Progenitor cell of endocrine pancreas (in vitro differentiated cells): ENCODE measurements at regions not wholly inside any gene's neighbourhood (a gene's known extent, or its start where the extent isn't known, plus 50 kb on each side); places are given as distances from the start of the nearest gene placed in this dataset.

Experiments
- DNase-seq: peaks from one replicate; pipeline ENCODE4 v3.0.0; 2021; ENCODE audit warnings: low spot score; ENCODE audit not compliant: unreplicated experiment
- H3K27ac Mint-ChIP-seq: 2 replicates; pipeline ENCODE4 v1.8.0; 2021; ENCODE audit warnings: mild to moderate bottlenecking, moderate library complexity, mixed read lengths
- H3K27me3 Mint-ChIP-seq: 2 replicates; pipeline ENCODE4 v1.8.0; 2021; ENCODE audit warnings: mixed read lengths
- H3K36me3 Mint-ChIP-seq: 2 replicates; pipeline ENCODE4 v1.8.0; 2022; ENCODE audit warnings: mixed read lengths; ENCODE audit not compliant: insufficient read depth
- H3K4me1 Mint-ChIP-seq: 2 replicates; pipeline ENCODE4 v1.8.0; 2021; ENCODE audit warnings: low read depth, mixed read lengths
- H3K4me3 Mint-ChIP-seq: 2 replicates; pipeline ENCODE4 v1.8.0; 2021; ENCODE audit warnings: low read depth, mild to moderate bottlenecking, moderate library complexity, mixed read lengths
- H3K9me3 Mint-ChIP-seq: 2 replicates; pipeline ENCODE4 v1.8.0; 2021; ENCODE audit warnings: low read depth, mixed read lengths
- TF ChIP-seq, protein P1 (sequence below): fragments of 200-600 bp; sonication (generic); IDR thresholded peaks from one replicate; pipeline ENCODE4 v1.5.0; 2021; ENCODE audit warnings: antibody characterized with exemption, mild to moderate bottlenecking; ENCODE audit not compliant: unreplicated experiment

DNA sequence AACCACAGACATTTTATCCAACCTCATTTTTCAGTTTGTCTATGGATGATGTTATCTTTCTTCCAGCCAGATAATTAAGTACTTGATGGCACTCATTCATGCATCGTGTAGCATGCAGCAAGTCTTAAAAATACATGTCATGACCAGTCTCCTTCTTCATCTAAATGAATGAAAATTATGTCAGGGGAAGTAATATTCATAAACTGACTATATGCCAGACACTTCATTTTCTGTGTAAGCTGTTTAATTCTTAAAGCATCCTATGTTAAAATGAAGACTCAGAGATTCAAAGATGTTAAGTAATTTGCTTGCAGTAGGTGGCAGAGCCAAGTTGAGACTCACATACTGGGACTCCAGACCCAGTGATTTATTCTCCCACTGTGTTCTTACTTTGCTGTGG, 181.7 kb upstream of the CD180 start:
- no peak for DNase-seq
- Mint-ChIP-seq H3K27me3 (no peaks in the 10 kb centered on the region), H3K4me1 (no peaks in the 10 kb centered on the region), H3K27ac (no peak overlapping the region), H3K4me3 (no peak overlapping the region), H3K9me3 (no peaks in the 10 kb centered on the region), H3K36me3 (no peaks in the 10 kb centered on the region)
- TF ChIP-seq, protein P1, sequence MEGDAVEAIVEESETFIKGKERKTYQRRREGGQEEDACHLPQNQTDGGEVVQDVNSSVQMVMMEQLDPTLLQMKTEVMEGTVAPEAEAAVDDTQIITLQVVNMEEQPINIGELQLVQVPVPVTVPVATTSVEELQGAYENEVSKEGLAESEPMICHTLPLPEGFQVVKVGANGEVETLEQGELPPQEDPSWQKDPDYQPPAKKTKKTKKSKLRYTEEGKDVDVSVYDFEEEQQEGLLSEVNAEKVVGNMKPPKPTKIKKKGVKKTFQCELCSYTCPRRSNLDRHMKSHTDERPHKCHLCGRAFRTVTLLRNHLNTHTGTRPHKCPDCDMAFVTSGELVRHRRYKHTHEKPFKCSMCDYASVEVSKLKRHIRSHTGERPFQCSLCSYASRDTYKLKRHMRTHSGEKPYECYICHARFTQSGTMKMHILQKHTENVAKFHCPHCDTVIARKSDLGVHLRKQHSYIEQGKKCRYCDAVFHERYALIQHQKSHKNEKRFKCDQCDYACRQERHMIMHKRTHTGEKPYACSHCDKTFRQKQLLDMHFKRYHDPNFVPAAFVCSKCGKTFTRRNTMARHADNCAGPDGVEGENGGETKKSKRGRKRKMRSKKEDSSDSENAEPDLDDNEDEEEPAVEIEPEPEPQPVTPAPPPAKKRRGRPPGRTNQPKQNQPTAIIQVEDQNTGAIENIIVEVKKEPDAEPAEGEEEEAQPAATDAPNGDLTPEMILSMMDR = no peak

DNA sequence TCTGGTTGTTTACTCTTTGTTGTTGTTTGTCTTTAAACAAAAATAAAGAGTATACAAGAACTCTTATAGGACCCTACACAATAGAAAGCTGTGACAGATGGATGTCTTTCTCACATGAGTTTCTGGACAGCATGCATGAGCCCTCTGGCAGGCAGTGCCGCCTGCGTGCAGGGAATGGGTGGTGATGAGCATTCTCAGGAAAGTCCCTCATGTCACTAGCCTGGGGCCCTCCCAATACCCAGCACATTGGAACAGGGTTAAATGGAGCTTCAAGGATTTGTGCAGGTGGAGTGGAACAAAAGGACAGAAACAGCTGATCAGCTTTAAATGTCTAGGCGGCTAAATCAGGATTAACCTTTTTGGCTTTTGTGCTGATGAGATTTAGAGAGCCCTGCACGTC, 181.0 kb upstream of the CD180 start:
- Mint-ChIP-seq H3K4me1 (no peaks in the 10 kb centered on the region), H3K9me3 (no peaks in the 10 kb centered on the region), H3K36me3 (no peaks in the 10 kb centered on the region), H3K27ac (no peak overlapping the region), H3K27me3 (no peaks in the 10 kb centered on the region), H3K4me3 (no peak overlapping the region)
- DNase-seq = no peak
- TF ChIP-seq, protein P1 = no peak

DNA sequence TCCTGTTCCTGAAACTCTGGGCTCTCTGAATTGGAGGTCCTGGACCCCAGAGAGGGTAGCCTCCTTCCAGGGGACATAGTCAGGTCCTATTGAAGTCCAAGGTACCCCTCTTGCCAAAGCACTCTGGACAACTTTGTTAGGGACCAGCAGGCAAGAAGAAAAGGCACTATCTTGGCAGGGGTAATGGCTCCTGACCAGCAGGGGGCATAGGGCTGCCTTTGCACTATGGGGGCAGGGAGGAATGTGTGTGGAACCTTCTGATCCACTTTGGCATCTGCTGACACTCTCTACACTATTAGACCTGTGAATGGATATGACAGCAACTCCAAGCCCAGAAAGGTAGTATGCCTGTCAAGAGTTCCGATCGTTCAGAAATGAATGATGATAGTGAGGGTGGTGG, 179.0 kb upstream of the CD180 start:
- Mint-ChIP-seq H3K27me3 (no peaks in the 10 kb centered on the region), H3K4me1 (no peaks in the 10 kb centered on the region), H3K9me3 (no peaks in the 10 kb centered on the region), H3K4me3 (no peak overlapping the region), H3K36me3 (no peaks in the 10 kb centered on the region), H3K27ac (no peak overlapping the region)
- DNase-seq = no peak
- TF ChIP-seq, protein P1 = no peak

DNA sequence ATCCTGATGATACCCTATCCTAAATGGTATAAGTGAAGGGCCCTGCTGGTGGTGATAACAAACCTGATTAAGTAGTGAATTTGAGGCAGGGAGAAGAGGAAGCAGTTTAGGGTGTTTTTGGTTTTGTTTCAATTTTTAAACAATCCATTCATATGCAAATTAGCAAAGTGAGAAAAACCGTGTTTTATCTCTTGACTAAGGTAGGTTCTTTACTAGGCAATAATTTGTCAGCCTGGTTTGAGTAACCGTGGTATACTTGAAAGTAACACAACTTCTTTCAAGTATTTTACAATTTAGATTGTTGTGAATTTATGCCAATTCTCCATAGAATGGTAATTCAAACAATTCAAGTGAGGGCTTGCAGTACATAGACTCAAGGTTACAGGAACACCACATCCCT, 177.8 kb upstream of the CD180 start:
- H3K36me3 Mint-ChIP-seq = no peaks in the 10 kb centered on the region
- no peaks in the 10 kb centered on the region for H3K27me3 Mint-ChIP-seq
- H3K4me1 Mint-ChIP-seq = no peaks in the 10 kb centered on the region
- DNase-seq = no peak
- H3K27ac Mint-ChIP-seq = no peak overlapping the region
- no peak overlapping the region for H3K4me3 Mint-ChIP-seq
- no peaks in the 10 kb centered on the region for H3K9me3 Mint-ChIP-seq
- TF ChIP-seq, protein P1 = no peak

DNA sequence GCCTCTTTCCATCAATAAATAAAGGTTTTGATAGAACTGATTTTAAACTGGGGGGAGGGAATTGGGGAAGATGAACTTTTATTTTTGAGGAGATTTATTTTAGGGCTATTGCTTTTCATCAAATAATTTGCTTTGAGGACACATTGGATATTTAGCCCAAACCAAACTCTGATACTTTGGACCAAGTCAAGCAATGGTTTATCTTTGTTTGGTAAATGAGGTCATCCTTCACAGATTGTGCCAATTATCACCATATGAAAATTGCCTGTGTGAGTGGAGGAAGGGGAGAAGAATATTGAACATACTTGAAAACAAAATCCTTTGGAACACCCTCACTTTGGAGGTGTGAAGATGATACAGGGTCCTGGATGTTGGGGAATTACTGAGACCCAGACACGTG, 176.9 kb upstream of the CD180 start:
- no peak overlapping the region for H3K4me3 Mint-ChIP-seq
- no peak overlapping the region for H3K27ac Mint-ChIP-seq
- TF ChIP-seq, protein P1 = no peak
- H3K27me3 Mint-ChIP-seq = no peaks in the 10 kb centered on the region
- no peaks in the 10 kb centered on the region for H3K4me1 Mint-ChIP-seq
- H3K36me3 Mint-ChIP-seq = no peaks in the 10 kb centered on the region
- H3K9me3 Mint-ChIP-seq = no peaks in the 10 kb centered on the region
- no peak for DNase-seq
